Upper lobe of right lung (tissue), 1 donor: ENCODE measurements at regions not wholly inside any gene's neighbourhood (a gene's known extent, or its start where the extent isn't known, plus 50 kb on each side); places are given as distances from the start of the nearest gene placed in this dataset.

Source experiments
- ATAC-seq: fragments of 200-7000 bp; cut with Tn5 transposase; one replicate; pipeline ENCODE4 v1.9.1; 2020; ENCODE audit warnings: mild to moderate bottlenecking, moderate library complexity
- DNase-seq: peaks from one replicate; pipeline ENCODE4 v3.0.0-alpha.2; 2020
- H3K27ac ChIP-seq: fragments of 200-600 bp; one replicate; pipeline ENCODE4 v1.8.0; 2022
- H3K27me3 ChIP-seq: fragments of 200-600 bp; one replicate; pipeline ENCODE4 v1.8.0; 2022; ENCODE audit warnings: mild to moderate bottlenecking
- H3K36me3 ChIP-seq: fragments of 200-600 bp; one replicate; pipeline ENCODE4 v1.8.0; 2022
- H3K4me1 ChIP-seq: fragments of 200-600 bp; one replicate; pipeline ENCODE4 v1.8.0; 2022
- H3K4me3 ChIP-seq: fragments of 200-600 bp; one replicate; pipeline ENCODE4 v1.8.0; 2022; ENCODE audit warnings: mild to moderate bottlenecking
- H3K9me3 ChIP-seq: fragments of 200-600 bp; one replicate; pipeline ENCODE4 v1.8.0; 2022
- intact Hi-C: fragments of 100-400 bp; cut with DNase I; formaldehyde crosslinking; loops from one replicate; pipeline ENCODE4 v1.11.0; 2022
- TF ChIP-seq, protein P1 (sequence below): fragments of 200-600 bp; IDR thresholded peaks from one replicate; pipeline ENCODE4 v1.8.0; 2022; ENCODE audit warnings: antibody characterized with exemption
- donor health status: DM: no; HTN: yes; CAD: no; lungs with severe emphysema.

DNA sequence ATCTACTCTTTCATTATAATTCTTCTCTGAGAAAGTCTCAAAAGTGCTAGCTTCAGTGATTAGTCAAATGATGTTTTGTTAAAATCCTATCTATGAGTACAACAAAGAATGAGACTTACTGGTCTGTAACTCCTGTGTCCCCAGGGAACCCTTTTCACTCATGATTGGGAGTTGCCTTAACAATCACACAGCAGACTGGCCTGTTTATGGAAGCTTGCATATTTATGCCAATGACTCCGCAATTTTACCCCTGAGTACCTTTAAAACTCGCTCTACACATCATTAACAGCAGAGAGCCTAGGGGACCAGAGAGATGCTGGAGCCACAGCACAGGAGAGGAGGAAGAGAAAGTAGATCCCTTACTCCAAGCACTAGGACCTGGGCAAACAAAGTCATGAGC is 628.1 kb downstream of the IGSF11 start:
- TF ChIP-seq, protein P1, sequence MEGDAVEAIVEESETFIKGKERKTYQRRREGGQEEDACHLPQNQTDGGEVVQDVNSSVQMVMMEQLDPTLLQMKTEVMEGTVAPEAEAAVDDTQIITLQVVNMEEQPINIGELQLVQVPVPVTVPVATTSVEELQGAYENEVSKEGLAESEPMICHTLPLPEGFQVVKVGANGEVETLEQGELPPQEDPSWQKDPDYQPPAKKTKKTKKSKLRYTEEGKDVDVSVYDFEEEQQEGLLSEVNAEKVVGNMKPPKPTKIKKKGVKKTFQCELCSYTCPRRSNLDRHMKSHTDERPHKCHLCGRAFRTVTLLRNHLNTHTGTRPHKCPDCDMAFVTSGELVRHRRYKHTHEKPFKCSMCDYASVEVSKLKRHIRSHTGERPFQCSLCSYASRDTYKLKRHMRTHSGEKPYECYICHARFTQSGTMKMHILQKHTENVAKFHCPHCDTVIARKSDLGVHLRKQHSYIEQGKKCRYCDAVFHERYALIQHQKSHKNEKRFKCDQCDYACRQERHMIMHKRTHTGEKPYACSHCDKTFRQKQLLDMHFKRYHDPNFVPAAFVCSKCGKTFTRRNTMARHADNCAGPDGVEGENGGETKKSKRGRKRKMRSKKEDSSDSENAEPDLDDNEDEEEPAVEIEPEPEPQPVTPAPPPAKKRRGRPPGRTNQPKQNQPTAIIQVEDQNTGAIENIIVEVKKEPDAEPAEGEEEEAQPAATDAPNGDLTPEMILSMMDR, result no peak
- Histone ChIP-seq H3K27me3 (no peaks in the 10 kb centered on the region), H3K36me3 (no peaks in the 10 kb centered on the region), H3K9me3 (no peaks in the 10 kb centered on the region), H3K27ac (no peak overlapping the region), H3K4me3 (no peak overlapping the region), H3K4me1 (no peaks in the 10 kb centered on the region)
- intact Hi-C loops, result no loop called here
- DNase-seq (no peak), ATAC-seq (no peak)

DNA sequence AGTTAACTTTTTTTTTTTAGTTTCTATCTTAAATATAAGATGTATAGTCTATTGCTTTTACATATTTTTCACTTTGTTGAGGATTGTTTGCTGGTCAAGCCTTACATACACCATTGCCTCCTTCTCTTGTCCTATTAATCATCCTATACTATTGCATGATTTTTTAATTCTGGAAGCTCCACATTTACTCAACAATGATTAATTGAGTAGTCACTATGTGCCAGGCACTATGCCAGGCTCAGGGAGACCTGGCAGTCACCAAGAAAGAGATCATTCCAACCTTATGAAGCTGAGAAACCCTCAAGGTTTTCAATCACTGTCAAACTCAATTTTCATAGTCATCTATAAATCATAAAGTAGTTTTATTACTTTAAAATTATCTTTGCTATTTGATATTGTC is 626.2 kb downstream of the IGSF11 start:
- no peaks in the 10 kb centered on the region for H3K9me3 ChIP-seq
- DNase-seq (no peak), ATAC-seq (no peak)
- H3K4me1 ChIP-seq, result no peaks in the 10 kb centered on the region
- TF ChIP-seq, protein P1, result no peak
- no peaks in the 10 kb centered on the region for H3K27me3 ChIP-seq
- H3K36me3 ChIP-seq, result no peaks in the 10 kb centered on the region
- no peak overlapping the region for H3K27ac ChIP-seq
- no peak overlapping the region for H3K4me3 ChIP-seq
- intact Hi-C loops, result no loop called here

DNA sequence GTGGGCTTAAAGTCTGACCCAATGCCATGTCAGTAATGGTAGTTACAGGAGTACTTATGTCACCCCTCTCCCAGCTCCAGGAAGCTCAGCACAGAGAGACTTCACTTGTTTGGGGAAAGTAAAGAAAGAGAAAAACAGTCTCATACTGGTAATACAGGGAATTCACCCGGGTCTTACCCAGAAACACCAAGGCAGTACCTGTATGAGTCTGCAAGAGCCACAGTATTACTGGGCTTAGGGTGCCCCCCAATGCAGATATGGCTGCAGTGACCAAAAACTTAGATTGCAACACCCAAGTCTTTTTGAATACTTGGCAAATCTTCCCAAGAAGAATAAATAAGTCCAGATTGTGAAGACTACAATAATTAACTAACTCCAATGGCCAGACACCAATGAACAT is 622.1 kb downstream of the IGSF11 start:
- Histone ChIP-seq H3K27me3 (no peaks in the 10 kb centered on the region), H3K9me3 (no peaks in the 10 kb centered on the region), H3K27ac (no peak overlapping the region), H3K36me3 (no peaks in the 10 kb centered on the region), H3K4me1 (no peaks in the 10 kb centered on the region), H3K4me3 (no peak overlapping the region)
- intact Hi-C loops, result no loop called here
- no peak for ATAC-seq
- TF ChIP-seq, protein P1, result no peak
- no peak for DNase-seq

DNA sequence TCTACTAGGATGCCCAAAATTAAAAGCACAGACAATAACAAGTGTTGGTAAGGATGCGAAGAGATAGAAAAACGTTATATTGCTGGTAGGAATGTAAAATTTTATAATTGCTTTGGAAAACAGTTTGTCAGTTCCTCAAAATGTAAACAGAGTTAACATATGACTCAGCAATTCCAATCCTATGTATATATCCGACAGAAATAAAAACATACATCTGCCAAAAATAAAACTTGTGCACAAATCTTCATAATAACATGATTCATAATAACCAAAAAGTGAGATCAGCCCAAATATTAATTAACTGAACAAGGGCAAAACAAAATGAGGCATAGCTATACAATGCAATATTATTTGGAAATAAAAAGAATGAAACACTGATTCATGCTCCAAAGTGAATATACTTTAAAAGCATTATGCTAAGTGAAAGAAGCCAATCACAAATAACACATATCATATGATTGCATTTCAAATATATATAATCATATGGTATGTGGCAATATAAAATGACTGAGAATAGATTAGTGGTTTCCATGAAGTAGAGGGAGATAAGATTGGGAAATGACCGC is 609.3 kb downstream of the IGSF11 start:
- Histone ChIP-seq H3K36me3 (no peaks in the 10 kb centered on the region), H3K27ac (no peak overlapping the region), H3K4me3 (no peak overlapping the region), H3K4me1 (no peaks in the 10 kb centered on the region), H3K27me3 (no peaks in the 10 kb centered on the region), H3K9me3 (no peaks in the 10 kb centered on the region)
- TF ChIP-seq, protein P1, result no peak
- ATAC-seq (no peak), DNase-seq (no peak)
- intact Hi-C loops, result no loop called here

DNA sequence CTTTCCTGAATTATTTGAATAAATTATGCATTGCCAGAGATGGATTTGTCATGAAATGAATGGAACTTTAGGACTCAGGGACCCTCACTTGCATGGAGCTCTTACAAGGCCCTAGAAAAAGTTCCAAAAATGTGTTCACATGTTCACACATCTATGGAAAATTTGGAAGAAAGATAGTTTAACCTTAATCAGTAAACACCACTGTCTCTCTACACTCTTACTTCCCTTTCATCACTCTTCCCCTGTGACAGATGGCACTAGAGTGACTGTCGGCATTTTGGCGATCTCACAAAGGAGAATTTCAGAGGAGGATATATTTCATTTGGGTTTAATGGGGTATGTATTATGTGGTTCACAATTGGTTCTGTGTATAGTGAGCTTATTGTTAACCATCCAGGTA is 600.8 kb downstream of the IGSF11 start:
- no peak overlapping the region for H3K27ac ChIP-seq
- no peaks in the 10 kb centered on the region for H3K4me1 ChIP-seq
- H3K4me3 ChIP-seq, result no peak overlapping the region
- TF ChIP-seq, protein P1, result no peak
- H3K27me3 ChIP-seq, result no peaks in the 10 kb centered on the region
- no peaks in the 10 kb centered on the region for H3K36me3 ChIP-seq
- DNase-seq (no peak), ATAC-seq (no peak)
- no peaks in the 10 kb centered on the region for H3K9me3 ChIP-seq
- intact Hi-C loops, result no loop called here

DNA sequence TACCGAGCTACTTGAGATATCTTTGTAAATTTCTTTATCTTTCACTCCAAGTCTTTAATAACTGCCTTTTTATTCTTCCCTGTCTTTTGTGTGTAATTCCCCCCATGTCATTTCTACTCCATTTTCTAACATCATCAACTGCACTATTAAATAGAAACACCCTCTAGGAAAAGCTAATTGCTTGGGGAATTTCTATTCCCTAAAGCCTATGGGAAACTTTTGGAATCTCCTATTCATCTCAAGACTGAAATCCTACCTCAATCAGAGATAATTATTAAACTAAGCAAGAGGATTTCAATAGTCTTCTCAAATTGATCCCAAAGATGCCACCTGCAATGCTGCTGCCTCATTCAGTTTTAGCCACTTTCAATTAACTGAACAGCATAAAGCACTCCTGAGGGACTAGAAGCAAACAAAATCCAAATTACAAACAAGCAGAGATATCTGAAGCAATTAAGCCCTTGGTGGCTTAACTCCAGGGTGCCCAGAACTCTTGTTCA is 598.7 kb downstream of the IGSF11 start:
- H3K36me3 ChIP-seq, result no peaks in the 10 kb centered on the region
- no peaks in the 10 kb centered on the region for H3K27me3 ChIP-seq
- TF ChIP-seq, protein P1, result no peak
- intact Hi-C loops, result no loop called here
- H3K4me1 ChIP-seq, result no peaks in the 10 kb centered on the region
- no peak overlapping the region for H3K4me3 ChIP-seq
- H3K9me3 ChIP-seq, result no peaks in the 10 kb centered on the region
- DNase-seq (no peak), ATAC-seq (no peak)
- no peak overlapping the region for H3K27ac ChIP-seq
